H1 (cell line): ENCODE measurements at regions not wholly inside any gene's neighbourhood (a gene's known extent, or its start where the extent isn't known, plus 50 kb on each side); places are given as distances from the start of the nearest gene placed in this dataset.

Experiments used
- BCL11A ChIP-seq, 2 experiments: IDR thresholded peaks; one replicate each; pipeline ENCODE4 v1.6.1; 2011; ENCODE audit warnings: low read depth in 2 of 2, low read length in 2 of 2, mild to moderate bottlenecking in 2 of 2
- CBX5 ChIP-seq: fragments of 300-800, 300-1000 bp; sonication (generic); IDR thresholded peaks from 2 replicates; pipeline ENCODE4 v1.7.1; 2016; ENCODE audit warnings: antibody characterized with exemption, low read length, low read depth
- CEBPB ChIP-seq: IDR thresholded peaks from 2 replicates; pipeline ENCODE4 v1.6.1; 2012; ENCODE audit warnings: low read depth, low read length
- CTCF ChIP-seq, 3 experiments: IDR thresholded peaks; 1 replicate in 2 of 3; 2 replicates in 1 of 3; pipeline versions ENCODE4 v1.5.1 to v1.6.1; 2011; ENCODE audit warnings: low read length in 3 of 3, mild to moderate bottlenecking in 3 of 3, inconsistent platforms in 2 of 3, low read depth in 1 of 3, moderate library complexity in 1 of 3; ENCODE audit not compliant: insufficient read depth in 1 of 3; ENCODE audit errors: control extremely low read depth in 1 of 3
- JUN ChIP-seq: IDR thresholded peaks from 2 replicates; pipeline ENCODE4 v1.6.1; 2011; ENCODE audit warnings: low read depth, mild to moderate bottlenecking, improper control_type of control experiment, low read length
- JUND ChIP-seq: IDR thresholded peaks from 2 replicates; pipeline ENCODE4 v1.6.1; 2011; ENCODE audit warnings: mild to moderate bottlenecking, improper control_type of control experiment, low read length
- RXRA ChIP-seq: IDR thresholded peaks from 2 replicates; pipeline ENCODE4 v1.6.1; 2011; ENCODE audit warnings: low read depth, mild to moderate bottlenecking, low read length, moderate library complexity; ENCODE audit not compliant: insufficient read depth
- SRF ChIP-seq: IDR thresholded peaks from 2 replicates; pipeline ENCODE4 v1.6.1; 2011; ENCODE audit warnings: mild to moderate bottlenecking, low read depth, low read length, moderate library complexity

DNA sequence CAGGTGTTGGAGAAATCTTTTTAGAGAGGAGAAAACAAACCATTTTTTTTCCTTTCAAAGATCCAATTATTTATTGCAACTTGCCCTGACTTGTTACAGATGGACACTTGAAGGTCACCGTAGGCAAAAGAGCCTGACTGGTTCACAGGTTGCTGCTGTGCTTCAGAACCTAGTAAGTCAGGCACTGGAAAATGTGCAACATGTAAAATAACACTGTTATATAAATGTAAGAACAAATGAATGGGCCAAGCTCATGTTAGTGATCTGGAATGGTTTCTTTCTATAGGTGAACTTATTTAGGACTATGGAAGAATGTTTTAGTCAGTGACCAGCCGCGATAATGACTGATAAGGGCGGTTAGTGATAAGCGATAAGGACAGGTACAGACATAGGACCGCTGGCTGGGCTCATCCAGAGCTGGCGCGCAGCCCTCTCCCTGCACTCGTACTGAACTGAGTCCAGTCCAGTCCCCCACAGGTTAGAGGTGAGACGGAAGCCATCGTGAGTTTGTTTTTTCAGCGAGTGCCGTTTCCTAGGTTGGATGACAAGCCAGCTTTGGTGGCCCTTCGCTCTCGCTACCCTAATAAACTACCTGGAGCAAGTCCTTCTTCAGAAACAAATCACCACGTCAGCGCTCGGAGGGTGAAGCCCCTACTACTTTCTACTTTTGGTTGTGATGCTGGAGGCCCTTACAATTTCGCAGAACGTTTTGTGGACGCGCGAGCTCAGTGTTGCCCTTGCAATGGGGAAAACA, 94.4 kb upstream of the PRDM1 start:
- no peak for TF ChIP-seq RXRA
- no peak for TF ChIP-seq CTCF (IDR thresholded peaks at IDR 0.05; ENCODE audit: control extremely low read depth in 1 of 3, insufficient read depth in 1 of 3, low read depth in 1 of 3, low read length in 3 of 3)
- TF ChIP-seq JUN: no peak
- TF ChIP-seq BCL11A (IDR thresholded peaks at IDR 0.05; ENCODE audit: low read depth in 2 of 2, low read length in 2 of 2): no peak
- no peak for TF ChIP-seq SRF
- TF ChIP-seq CBX5: no peak
- no peak for TF ChIP-seq CEBPB
- TF ChIP-seq JUND: no peak
